BLaER1 treated with 17β-estradiol and CSF1 and Interleukin-3, amounts not matched to agents 10 nM and 100 nM (cell line): ENCODE measurements at regions not wholly inside any gene's neighbourhood (a gene's known extent, or its start where the extent isn't known, plus 50 kb on each side); places are given as distances from the start of the nearest gene placed in this dataset.
A peak's percentile ranks its signal among the peaks of the same experiment; 100 is the strongest.

Experiments
- H3K27ac ChIP-seq, 11 experiments: shearing (Covaris generic); formaldehyde crosslinking; 2 replicates each; pipeline ENCODE4 v1.8.1; 2022
- H3K27me3 ChIP-seq, 11 experiments: shearing (Covaris generic); formaldehyde crosslinking; 2 replicates each; pipeline ENCODE4 v1.8.1; 2022
- H3K36me3 ChIP-seq, 11 experiments: shearing (Covaris generic); formaldehyde crosslinking; 2 replicates each; pipeline ENCODE4 v1.8.1; 2022
- H3K4me1 ChIP-seq, 10 experiments: shearing (Covaris generic); formaldehyde crosslinking; 2 replicates each; pipeline ENCODE4 v1.8.1; 2022
- H3K4me2 ChIP-seq, 11 experiments: shearing (Covaris generic); formaldehyde crosslinking; 2 replicates each; pipeline ENCODE4 v1.8.1; 2022
- H3K4me3 ChIP-seq, 10 experiments: shearing (Covaris generic); formaldehyde crosslinking; 2 replicates each; pipeline ENCODE4 v1.8.1; 2022
- H3K9ac ChIP-seq, 11 experiments: shearing (Covaris generic); formaldehyde crosslinking; 2 replicates each; pipeline ENCODE4 v1.8.1; 2022
- H3K9me3 ChIP-seq, 11 experiments: shearing (Covaris generic); formaldehyde crosslinking; replicated peaks in 1 of 11; 2 replicates each; pipeline ENCODE4 v1.8.1; 2022
- H4K20me1 ChIP-seq, 11 experiments: shearing (Covaris generic); formaldehyde crosslinking; 2 replicates each; pipeline ENCODE4 v1.8.1; 2022
- Cebpa-rat ChIP-seq, 11 experiments: shearing (Covaris generic); IDR thresholded peaks; 2 replicates each; pipeline ENCODE4 v1.8.1; 2022

DNA sequence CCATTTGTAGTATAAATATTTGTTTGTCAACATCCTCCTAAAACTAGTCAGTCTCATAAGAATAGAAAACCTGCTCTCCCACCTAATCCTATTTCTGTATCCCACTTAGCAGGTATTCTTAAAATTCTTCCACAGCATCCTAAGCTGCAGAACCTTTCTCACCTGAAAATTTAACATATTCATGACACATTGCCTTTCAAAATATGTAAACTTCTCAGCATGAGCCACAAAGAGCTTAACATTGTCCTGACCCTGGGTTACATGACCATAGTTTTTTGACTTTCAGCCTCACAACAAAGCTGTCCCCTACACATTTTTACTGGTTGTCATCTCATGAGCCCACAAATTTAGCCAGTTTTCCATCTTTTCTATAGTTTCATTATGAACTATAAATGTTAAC is 712.1 kb downstream of the LTN1 start:
- Histone ChIP-seq H3K9me3 (no peaks in the 10 kb centered on the region; a peak in 1 of 22 replicates), H3K36me3 (no peaks in the 10 kb centered on the region), H3K4me2 (no peak overlapping the region), H3K9ac (no peak overlapping the region), H3K4me3 (no peak overlapping the region), H3K4me1 (no peaks in the 10 kb centered on the region), H3K27me3 (no peaks in the 10 kb centered on the region), H4K20me1 (no peaks in the 10 kb centered on the region), H3K27ac (no peak overlapping the region)
- no peak for TF ChIP-seq Cebpa-rat (IDR thresholded peaks at IDR 0.05)

DNA sequence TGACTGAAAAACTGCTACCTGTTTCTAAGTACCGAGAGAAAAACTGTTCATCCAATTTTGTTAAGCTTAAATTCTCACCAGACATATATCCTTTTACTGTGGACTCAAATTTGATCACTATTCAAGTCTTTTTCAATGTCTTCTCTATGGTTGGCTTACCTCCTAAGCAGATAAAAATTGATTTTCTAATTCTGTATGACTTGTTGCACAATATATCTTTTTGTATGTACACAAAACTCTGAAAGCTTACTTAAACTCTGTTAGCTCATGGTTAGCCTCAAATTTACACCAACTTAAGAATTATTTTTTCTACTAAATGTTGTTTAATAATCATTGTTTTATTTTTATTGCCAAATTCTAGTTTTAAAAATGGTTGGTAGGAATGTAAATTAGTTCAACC is 715.4 kb downstream of the LTN1 start:
- Histone ChIP-seq H3K4me3 (no peak overlapping the region), H4K20me1 (no peaks in the 10 kb centered on the region), H3K27ac (no peak overlapping the region), H3K27me3 (no peaks in the 10 kb centered on the region), H3K9me3 (no peaks in the 10 kb centered on the region; a peak in 1 of 22 replicates), H3K36me3 (no peaks in the 10 kb centered on the region), H3K4me1 (peaks cover 0 to 6% (median 0%) of the 10 kb centered on the region in 10 experiments; a peak in 1 of 20 replicates), H3K4me2 (no peak overlapping the region), H3K9ac (no peak overlapping the region)
- no peak for TF ChIP-seq Cebpa-rat (IDR thresholded peaks at IDR 0.05)

DNA sequence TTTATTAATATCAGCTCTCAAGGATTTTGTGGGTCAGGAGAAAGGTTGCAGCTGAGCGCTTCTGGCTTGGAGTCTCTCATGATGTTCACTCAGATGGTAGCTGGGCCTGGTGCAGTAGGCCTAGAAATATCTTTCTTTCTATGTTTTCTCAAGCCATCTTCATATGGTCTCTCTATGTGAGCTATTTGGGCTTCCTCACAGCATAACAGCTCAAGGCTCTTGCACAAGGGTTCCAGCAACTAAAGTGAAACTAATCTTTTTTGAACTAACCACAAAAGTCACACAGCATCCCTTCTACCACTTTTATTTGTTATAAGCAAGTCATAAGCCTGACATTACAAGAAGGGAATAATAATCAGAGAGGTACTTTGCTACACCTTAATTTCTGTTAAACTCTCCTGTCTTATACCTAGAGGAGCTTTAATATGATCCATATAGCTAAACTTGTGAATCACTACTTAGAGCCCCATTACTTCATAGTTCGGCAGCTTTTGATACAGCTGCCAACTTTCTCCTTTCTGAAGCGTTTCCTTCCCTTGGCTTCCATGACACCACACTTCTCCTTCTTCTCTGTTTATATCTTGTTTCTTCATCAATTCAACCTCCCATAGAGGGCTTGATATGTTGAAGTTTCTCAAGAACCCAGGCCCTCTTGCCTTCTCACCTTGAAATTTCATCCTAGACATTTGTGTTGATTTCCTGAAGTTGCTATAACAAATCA is 720.2 kb downstream of the LTN1 start:
- H3K4me1 ChIP-seq: peaks cover 0 to 9% (median 0%) of the 10 kb centered on the region in 10 experiments; a peak in 1 of 20 replicates
- no peak overlapping the region for H3K4me3 ChIP-seq
- no peak overlapping the region for H3K9ac ChIP-seq
- peaks cover 0 to 12% (median 3%) of the 10 kb centered on the region in 11 experiments; a peak in 8 of 22 replicates for H3K9me3 ChIP-seq
- H3K27me3 ChIP-seq: no peaks in the 10 kb centered on the region
- peak overlapping the region in 5 of 11 experiments; percentile 8 to 43 (median 17); a peak in 5 of 22 replicates for H3K27ac ChIP-seq
- no peaks in the 10 kb centered on the region for H3K36me3 ChIP-seq
- H3K4me2 ChIP-seq: peak overlapping the region in 3 of 11 experiments; percentile 11 to 16 (median 14); a peak in 3 of 22 replicates
- no peaks in the 10 kb centered on the region for H4K20me1 ChIP-seq
- TF ChIP-seq Cebpa-rat (IDR thresholded peaks at IDR 0.05): 0 out of 22 replicates have a peak, but pooled peaks of 1 of the 11 experiments have one; percentile 17

GRCh38 chr21:28269173-28269572 is 723.5 kb downstream of the LTN1 start:
- no peaks in the 10 kb centered on the region for H3K36me3 ChIP-seq
- H3K4me1 ChIP-seq: peaks cover 0 to 9% (median 0%) of the 10 kb centered on the region in 10 experiments; a peak in 1 of 20 replicates
- TF ChIP-seq Cebpa-rat (IDR thresholded peaks at IDR 0.05): no peak
- H3K4me3 ChIP-seq: no peak overlapping the region
- H3K27me3 ChIP-seq: no peaks in the 10 kb centered on the region
- H4K20me1 ChIP-seq: no peaks in the 10 kb centered on the region
- no peak overlapping the region for H3K4me2 ChIP-seq
- peaks cover 0 to 12% (median 3%) of the 10 kb centered on the region in 11 experiments; a peak in 8 of 22 replicates for H3K9me3 ChIP-seq
- H3K9ac ChIP-seq: no peak overlapping the region
- no peak overlapping the region for H3K27ac ChIP-seq

GRCh38 chr21:28268685-28269084 is 724.0 kb downstream of the LTN1 start:
- Histone ChIP-seq H3K9ac (no peak overlapping the region), H3K27ac (no peak overlapping the region), H3K4me3 (no peak overlapping the region), H3K27me3 (no peaks in the 10 kb centered on the region), H3K36me3 (no peaks in the 10 kb centered on the region), H3K4me1 (peaks cover 0 to 9% (median 0%) of the 10 kb centered on the region in 10 experiments; a peak in 1 of 20 replicates), H3K9me3 (peaks cover 0 to 12% (median 3%) of the 10 kb centered on the region in 11 experiments; a peak in 8 of 22 replicates), H3K4me2 (no peak overlapping the region), H4K20me1 (no peaks in the 10 kb centered on the region)
- TF ChIP-seq Cebpa-rat (IDR thresholded peaks at IDR 0.05): no peak

GRCh38 chr21:28267449-28267848 is 725.2 kb downstream of the LTN1 start:
- no peaks in the 10 kb centered on the region for H3K27me3 ChIP-seq
- H4K20me1 ChIP-seq: no peaks in the 10 kb centered on the region
- H3K36me3 ChIP-seq: no peaks in the 10 kb centered on the region
- no peak overlapping the region for H3K4me2 ChIP-seq
- H3K9ac ChIP-seq: no peak overlapping the region
- no peak overlapping the region for H3K4me3 ChIP-seq
- no peak for TF ChIP-seq Cebpa-rat (IDR thresholded peaks at IDR 0.05)
- H3K9me3 ChIP-seq: peaks cover 0 to 12% (median 3%) of the 10 kb centered on the region in 11 experiments; a peak in 8 of 22 replicates
- no peak overlapping the region for H3K27ac ChIP-seq
- H3K4me1 ChIP-seq: peaks cover 0 to 5% (median 0%) of the 10 kb centered on the region in 10 experiments; a peak in 1 of 20 replicates

DNA sequence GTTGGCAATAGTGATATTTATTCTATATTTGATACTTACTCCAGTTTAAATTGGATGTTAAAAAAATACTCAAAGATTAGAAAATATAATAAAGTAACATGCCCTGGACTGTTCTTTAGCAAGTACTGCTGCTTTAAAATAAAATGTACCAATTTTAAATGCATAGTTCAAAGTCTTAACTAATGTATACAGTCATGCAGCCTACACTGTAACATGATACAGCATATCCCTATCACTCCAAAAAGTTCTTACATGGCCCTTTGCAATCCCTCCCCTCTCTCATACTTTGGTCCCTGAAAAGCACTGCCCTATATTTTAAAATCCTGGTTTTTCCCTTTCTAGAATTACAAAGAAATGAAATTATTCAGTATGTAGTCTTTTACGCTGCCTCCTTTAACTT is 726.6 kb downstream of the LTN1 start:
- no peaks in the 10 kb centered on the region for H3K4me1 ChIP-seq
- no peak overlapping the region for H3K4me3 ChIP-seq
- no peak overlapping the region for H3K4me2 ChIP-seq
- H3K36me3 ChIP-seq: no peaks in the 10 kb centered on the region
- TF ChIP-seq Cebpa-rat (IDR thresholded peaks at IDR 0.05): no peak
- no peaks in the 10 kb centered on the region for H3K27me3 ChIP-seq
- peaks cover 0 to 12% (median 3%) of the 10 kb centered on the region in 11 experiments; a peak in 8 of 22 replicates for H3K9me3 ChIP-seq
- H3K27ac ChIP-seq: no peak overlapping the region
- H4K20me1 ChIP-seq: no peaks in the 10 kb centered on the region
- no peak overlapping the region for H3K9ac ChIP-seq

- Histone ChIP-seq H3K36me3 (no peaks in the 10 kb centered on the region), H3K9me3 (no peaks in the 10 kb centered on the region), H3K9ac (no peak overlapping the region), H4K20me1 (no peaks in the 10 kb centered on the region), H3K27me3 (no peaks in the 10 kb centered on the region), H3K4me3 (no peak overlapping the region), H3K27ac (no peak overlapping the region), H3K4me1 (no peaks in the 10 kb centered on the region), H3K4me2 (no peak overlapping the region)
- TF ChIP-seq Cebpa-rat (IDR thresholded peaks at IDR 0.05): no peak
Observed at GRCh38 chr21:28263974-28264373, 728.7 kb downstream of the LTN1 start.

GRCh38 chr21:28261298-28261697 is 731.4 kb downstream of the LTN1 start:
- Histone ChIP-seq H3K4me1 (no peaks in the 10 kb centered on the region), H3K4me3 (no peak overlapping the region), H3K9me3 (no peaks in the 10 kb centered on the region), H4K20me1 (no peaks in the 10 kb centered on the region), H3K4me2 (no peak overlapping the region), H3K36me3 (no peaks in the 10 kb centered on the region), H3K9ac (no peak overlapping the region), H3K27me3 (no peaks in the 10 kb centered on the region), H3K27ac (no peak overlapping the region)
- no peak for TF ChIP-seq Cebpa-rat (IDR thresholded peaks at IDR 0.05)

DNA sequence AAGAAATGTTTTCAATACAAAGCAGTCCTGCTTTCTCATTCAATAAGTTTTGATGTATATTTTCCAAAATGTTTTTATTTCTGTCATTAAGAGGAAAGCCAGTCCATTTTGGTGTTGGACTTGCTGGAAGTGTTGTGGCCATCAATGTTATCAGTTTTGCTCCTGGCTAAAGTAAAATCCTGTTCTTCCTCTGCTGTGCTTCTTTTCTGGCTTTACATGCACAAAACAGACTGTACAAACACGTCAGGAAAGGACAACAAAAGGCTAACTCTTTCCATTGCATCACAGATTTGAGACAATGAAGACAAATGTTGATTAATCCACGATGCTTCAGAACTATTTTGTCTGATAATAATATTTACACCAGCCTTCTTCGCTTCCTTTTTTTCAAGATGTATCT is 735.4 kb downstream of the LTN1 start:
- H3K27me3 ChIP-seq: no peaks in the 10 kb centered on the region
- no peak overlapping the region for H3K4me2 ChIP-seq
- no peak overlapping the region for H3K4me3 ChIP-seq
- no peak overlapping the region for H3K27ac ChIP-seq
- H3K36me3 ChIP-seq: no peaks in the 10 kb centered on the region
- no peak overlapping the region for H3K9ac ChIP-seq
- H3K4me1 ChIP-seq: no peaks in the 10 kb centered on the region
- H3K9me3 ChIP-seq: no peaks in the 10 kb centered on the region
- H4K20me1 ChIP-seq: no peaks in the 10 kb centered on the region
- no peak for TF ChIP-seq Cebpa-rat (IDR thresholded peaks at IDR 0.05)
